ENCODE measurements at regions not wholly inside any gene's neighbourhood (a gene's known extent, or its start where the extent isn't known, plus 50 kb on each side); places are given as distances from the start of the nearest gene placed in this dataset.

- no peaks in the 10 kb centered on the region for H3K27me3 ChIP-seq (ENCODE audit: control insufficient read depth in 4 of 4, insufficient read depth in 4 of 4, low read length in 3 of 4)
- H3K4me1 ChIP-seq (ENCODE audit: control insufficient read depth in 4 of 4, insufficient read depth in 4 of 4, low read length in 3 of 4), result no peaks in the 10 kb centered on the region
- 84% methylated on average over 4 of the region's 4 CpGs for WGBS
- no peak for DNase-seq (ENCODE audit: low spot score)
- H3K9ac ChIP-seq (ENCODE audit: low read depth in 1 of 2, low read length in 2 of 2), result no peak overlapping the region
- TF ChIP-seq SP1 (IDR thresholded peaks at IDR 0.05) (no peak), HNF4A (conservative IDR thresholded peaks at IDR 0.05) (no peak), EGR1 (IDR thresholded peaks at IDR 0.05; ENCODE audit: low read depth in 2 of 2) (no peak), GABPA (IDR thresholded peaks at IDR 0.05 in 1 of 2, conservative IDR thresholded peaks at IDR 0.05 in 1 of 2) (no peak), FOXA2 (IDR thresholded peaks at IDR 0.05) (no peak), TAF1 (conservative IDR thresholded peaks at IDR 0.05) (no peak), ZBTB33 (IDR thresholded peaks at IDR 0.05) (no peak), ATF3 (IDR thresholded peaks at IDR 0.05) (no peak), FOXA1 (IDR thresholded peaks at IDR 0.05) (no peak), MAX (IDR thresholded peaks at IDR 0.05) (no peak), REST (IDR thresholded peaks at IDR 0.05) (no peak), CTCF (IDR thresholded peaks at IDR 0.05; ENCODE audit: low read depth, low read length, missing input control) (no peak), HNF4G (IDR thresholded peaks at IDR 0.05) (no peak), RXRA (IDR thresholded peaks at IDR 0.05) (no peak), YY1 (IDR thresholded peaks at IDR 0.05) (no peak), NR2F2 (IDR thresholded peaks at IDR 0.05) (no peak), RAD21 (IDR thresholded peaks at IDR 0.05) (no peak), JUND (IDR thresholded peaks at IDR 0.05) (no peak)
- no peaks in the 10 kb centered on the region for H3K36me3 ChIP-seq (ENCODE audit: control insufficient read depth in 4 of 4, insufficient read depth in 3 of 4, low read depth in 1 of 4, low read length in 3 of 4)
- no peaks in the 10 kb centered on the region for H3K9me3 ChIP-seq (ENCODE audit: control insufficient read depth in 4 of 4, low read length in 3 of 4)
- H3K27ac ChIP-seq (ENCODE audit: low read depth in 1 of 2, low read length in 2 of 2), result no peak overlapping the region
- no peak overlapping the region for H3K4me3 ChIP-seq (ENCODE audit: low read depth in 1 of 3, low read length in 3 of 3)
These were observed 1134.1 kb downstream of the CDH8 start for GRCh38 chr16:60902114-60902513.

All from liver (tissue), 8 donors.